Activated naive CD8-positive, alpha-beta T cell treated with anti-CD3 and anti-CD28 coated beads, Interleukin-2, amount 50 U/mL, for 24 hours (primary cell): ENCODE measurements at regions not wholly inside any gene's neighbourhood (a gene's known extent, or its start where the extent isn't known, plus 50 kb on each side); places are given as distances from the start of the nearest gene placed in this dataset.
"Not testable (repeated sequence)": the region's sequence is repeated elsewhere in the genome, so short reads cannot be mapped to it uniquely, and the experiment has no call there.

Source experiments
- ATAC-seq: fragments of 150-1000 bp; cut with Tn5 transposase; one replicate; pipeline ENCODE4 v1.10.0; 2021
- DNase-seq: peaks from one replicate; pipeline ENCODE4 v3.0.0; 2021
- H3K27ac Mint-ChIP-seq: one replicate; pipeline ENCODE4 v1.8.0; 2021; ENCODE audit warnings: mild to moderate bottlenecking, mixed read lengths
- H3K27me3 Mint-ChIP-seq: one replicate; pipeline ENCODE4 v1.8.0; 2021; ENCODE audit warnings: mixed read lengths
- H3K36me3 Mint-ChIP-seq: one replicate; pipeline ENCODE4 v1.8.0; 2021; ENCODE audit warnings: low read depth, mixed read lengths
- H3K4me1 Mint-ChIP-seq: one replicate; pipeline ENCODE4 v1.8.0; 2021; ENCODE audit warnings: mixed read lengths
- H3K4me3 Mint-ChIP-seq: one replicate; pipeline ENCODE4 v1.8.0; 2021; ENCODE audit warnings: mild to moderate bottlenecking, moderate library complexity, mixed read lengths
- H3K9me3 Mint-ChIP-seq: one replicate; pipeline ENCODE4 v1.8.0; 2021; ENCODE audit warnings: mixed read lengths

DNA sequence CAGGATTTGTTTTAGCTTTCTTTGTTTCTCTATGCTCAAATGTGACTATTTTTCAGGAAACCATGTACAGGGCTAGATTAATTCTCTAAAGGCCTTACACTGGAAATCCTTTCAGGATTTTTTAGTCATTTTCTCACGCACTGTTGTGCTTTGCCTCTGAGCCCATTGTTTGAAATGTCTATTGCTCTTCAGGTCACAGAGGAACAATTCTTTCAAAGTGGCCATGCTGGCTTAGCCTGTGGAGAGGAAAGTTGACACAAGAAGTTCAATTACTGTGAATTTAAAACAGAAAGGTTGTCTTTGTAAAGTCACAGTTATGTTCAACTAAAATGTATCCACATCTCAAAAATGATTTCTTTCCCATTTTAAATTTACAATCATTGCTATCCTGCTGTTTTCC lies 1071.7 kb upstream of the POT1 start:
- H3K27me3 Mint-ChIP-seq: no peaks in the 10 kb centered on the region
- H3K36me3 Mint-ChIP-seq: no peaks in the 10 kb centered on the region
- H3K4me1 Mint-ChIP-seq: no peaks in the 10 kb centered on the region
- no peak for ATAC-seq
- H3K27ac Mint-ChIP-seq: no peak overlapping the region
- no peak overlapping the region for H3K4me3 Mint-ChIP-seq
- no peak for DNase-seq
- H3K9me3 Mint-ChIP-seq: peaks cover 19% of the 10 kb centered on the region

DNA sequence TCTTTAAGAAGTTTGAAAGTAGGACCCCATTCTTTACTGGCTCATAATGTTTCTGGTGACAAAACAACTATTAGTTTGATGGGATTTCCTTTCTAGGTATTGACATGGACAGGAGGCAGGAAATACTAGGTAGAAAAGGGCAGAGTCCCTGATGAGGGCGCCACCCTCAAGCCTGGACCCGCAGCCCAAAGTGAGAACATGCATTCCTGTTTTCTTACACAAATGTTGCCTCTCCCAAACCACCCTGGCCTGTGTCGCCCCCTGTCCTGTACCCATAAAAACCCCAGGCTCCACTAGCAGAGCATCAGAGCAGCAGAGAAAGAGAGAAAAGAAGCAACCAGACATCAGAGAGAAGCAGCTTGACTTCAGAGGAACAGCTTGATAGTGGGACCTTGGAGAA lies 1055.2 kb upstream of the POT1 start:
- Mint-ChIP-seq H3K9me3 (peaks cover 21% of the 10 kb centered on the region), H3K27me3 (no peaks in the 10 kb centered on the region)

DNA sequence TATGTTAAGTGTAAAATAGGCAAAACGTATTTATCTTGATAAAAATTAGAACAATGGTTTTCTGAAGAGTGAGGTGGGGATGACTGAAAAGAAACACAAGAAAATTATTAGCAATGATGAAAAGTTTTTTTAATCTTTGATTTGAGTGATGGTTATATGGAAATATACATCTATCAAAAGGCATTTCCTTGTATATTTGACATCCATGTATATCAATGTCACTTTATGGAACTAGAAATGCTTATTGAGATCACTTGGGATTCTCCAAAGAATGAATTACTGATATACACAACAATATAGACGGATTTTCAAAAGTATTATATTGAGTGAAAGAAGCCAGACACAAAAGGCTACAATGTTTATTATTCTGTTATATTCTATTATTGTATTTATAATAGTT lies 1042.0 kb upstream of the POT1 start:
- no peak for ATAC-seq
- no peak overlapping the region for H3K27ac Mint-ChIP-seq
- no peaks in the 10 kb centered on the region for H3K9me3 Mint-ChIP-seq
- H3K4me3 Mint-ChIP-seq: no peak overlapping the region
- no peaks in the 10 kb centered on the region for H3K36me3 Mint-ChIP-seq
- no peaks in the 10 kb centered on the region for H3K27me3 Mint-ChIP-seq
- no peak for DNase-seq
- no peaks in the 10 kb centered on the region for H3K4me1 Mint-ChIP-seq

More for the DNA sequence above, 1055.2 kb upstream of the POT1 start:
- ATAC-seq (no peak), DNase-seq (no peak)
- H3K27ac Mint-ChIP-seq: no peak overlapping the region
- no peaks in the 10 kb centered on the region for H3K4me1 Mint-ChIP-seq
- H3K4me3 Mint-ChIP-seq: no peak overlapping the region
- no peaks in the 10 kb centered on the region for H3K36me3 Mint-ChIP-seq

DNA sequence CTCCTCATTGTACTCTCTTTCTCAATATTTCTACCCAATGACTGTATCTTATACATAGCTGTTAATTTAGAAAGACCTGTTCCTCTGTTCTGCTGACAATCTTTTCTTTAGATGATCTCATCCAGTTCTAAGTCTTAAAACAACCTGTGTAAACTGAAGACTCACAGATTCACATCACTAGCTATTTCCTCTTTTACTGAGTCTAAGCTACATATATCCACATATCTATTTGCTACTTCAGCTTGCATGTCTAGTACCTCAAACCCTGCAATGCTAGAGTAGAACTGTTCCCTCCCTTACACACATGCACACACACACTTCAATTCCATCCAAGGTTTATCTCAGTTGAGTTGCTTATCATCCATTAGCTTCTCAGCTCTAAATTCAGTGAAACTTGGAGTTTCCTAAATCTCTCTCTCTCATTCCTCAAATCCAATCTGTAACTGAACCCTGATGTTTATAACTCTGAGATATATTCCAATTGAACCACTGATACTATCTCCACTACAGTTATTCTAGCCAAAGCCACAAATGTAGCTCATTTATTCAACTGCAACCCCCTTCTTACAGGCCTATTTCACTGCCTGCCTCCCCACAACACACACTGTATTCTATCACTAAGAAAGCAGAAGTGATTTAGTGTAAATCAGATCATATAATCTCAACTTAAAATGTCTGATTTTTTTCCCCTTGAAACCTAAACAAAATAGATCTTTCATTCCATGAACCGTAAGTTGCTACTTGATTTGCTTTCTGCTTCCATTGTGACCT lies 1036.8 kb upstream of the POT1 start:
- H3K4me3 Mint-ChIP-seq: no peak overlapping the region
- H3K27me3 Mint-ChIP-seq: no peaks in the 10 kb centered on the region
- H3K27ac Mint-ChIP-seq: no peak overlapping the region
- peaks cover 9% of the 10 kb centered on the region for H3K9me3 Mint-ChIP-seq
- ATAC-seq (no peak), DNase-seq (no peak)
- H3K36me3 Mint-ChIP-seq: no peaks in the 10 kb centered on the region
- no peaks in the 10 kb centered on the region for H3K4me1 Mint-ChIP-seq

DNA sequence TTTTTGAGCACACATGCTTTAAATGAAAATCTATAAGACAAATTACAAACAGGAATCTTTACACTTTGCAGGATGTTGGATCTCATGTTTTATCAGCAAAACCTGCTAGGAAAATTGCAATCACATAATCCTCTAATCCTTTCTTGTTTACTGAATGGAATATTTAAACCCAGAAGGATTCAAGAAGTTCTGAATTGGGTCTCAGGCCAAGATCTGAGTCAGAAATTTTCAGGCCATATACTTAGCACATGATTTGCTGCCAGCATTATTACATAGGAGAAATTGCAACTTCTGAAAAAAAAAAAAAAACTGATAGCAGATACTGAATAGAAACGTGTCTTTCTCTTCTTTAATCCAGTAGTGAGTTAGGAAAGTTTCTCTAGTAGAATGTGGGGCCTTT lies 1005.3 kb upstream of the POT1 start:
- no peak for DNase-seq
- H3K27ac Mint-ChIP-seq: no peak overlapping the region
- no peaks in the 10 kb centered on the region for H3K4me1 Mint-ChIP-seq
- peaks cover 12% of the 10 kb centered on the region for H3K9me3 Mint-ChIP-seq
- H3K4me3 Mint-ChIP-seq: no peak overlapping the region
- H3K36me3 Mint-ChIP-seq: no peaks in the 10 kb centered on the region
- H3K27me3 Mint-ChIP-seq: no peaks in the 10 kb centered on the region
- ATAC-seq: no peak

DNA sequence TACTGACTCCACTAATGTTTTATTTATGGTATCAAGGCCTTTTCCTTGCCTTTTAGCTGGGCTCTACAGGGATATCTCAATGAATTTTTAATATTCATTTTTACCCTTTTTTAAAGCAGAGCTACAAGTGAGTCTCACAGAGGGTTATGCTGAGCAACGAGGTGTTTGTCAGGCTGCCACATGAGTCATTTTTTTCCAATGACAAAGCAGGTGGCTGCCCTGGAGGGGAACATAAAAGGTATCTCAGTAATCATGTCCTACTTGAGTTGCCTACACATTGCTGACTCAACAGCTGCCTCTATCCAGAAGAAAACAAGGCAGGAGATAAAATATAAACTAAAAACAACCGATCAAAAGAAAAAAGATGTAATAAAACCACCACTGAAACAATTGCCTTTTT lies 1004.9 kb upstream of the POT1 start:
- no peak for ATAC-seq
- Mint-ChIP-seq H3K4me3 (no peak overlapping the region), H3K27ac (no peak overlapping the region), H3K27me3 (no peaks in the 10 kb centered on the region), H3K36me3 (no peaks in the 10 kb centered on the region), H3K9me3 (peaks cover 13% of the 10 kb centered on the region), H3K4me1 (no peaks in the 10 kb centered on the region)
- no peak for DNase-seq

DNA sequence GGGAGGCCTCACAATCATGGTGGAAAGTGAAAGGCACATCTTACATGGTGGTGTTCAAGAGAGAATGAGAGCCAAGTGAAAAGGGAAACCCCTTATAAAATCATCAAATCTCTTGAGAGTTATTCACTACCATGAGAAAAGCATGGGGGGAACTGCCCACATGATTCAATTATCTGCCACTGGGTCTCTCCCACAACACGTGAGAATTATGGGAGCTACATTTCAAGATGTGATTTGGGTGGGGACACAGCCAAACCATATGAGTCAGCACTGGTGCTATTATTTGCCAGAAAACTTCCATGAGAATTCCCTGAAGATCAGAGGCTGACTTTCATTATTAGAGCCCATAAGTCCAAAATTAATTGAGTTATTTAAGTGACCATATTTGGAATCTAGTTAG lies 1001.2 kb upstream of the POT1 start:
- no peak for ATAC-seq
- Mint-ChIP-seq H3K9me3 (peaks cover 13% of the 10 kb centered on the region), H3K4me1 (no peaks in the 10 kb centered on the region), H3K27ac (no peak overlapping the region), H3K4me3 (no peak overlapping the region), H3K36me3 (no peaks in the 10 kb centered on the region), H3K27me3 (no peaks in the 10 kb centered on the region)
- DNase-seq: no peak

DNA sequence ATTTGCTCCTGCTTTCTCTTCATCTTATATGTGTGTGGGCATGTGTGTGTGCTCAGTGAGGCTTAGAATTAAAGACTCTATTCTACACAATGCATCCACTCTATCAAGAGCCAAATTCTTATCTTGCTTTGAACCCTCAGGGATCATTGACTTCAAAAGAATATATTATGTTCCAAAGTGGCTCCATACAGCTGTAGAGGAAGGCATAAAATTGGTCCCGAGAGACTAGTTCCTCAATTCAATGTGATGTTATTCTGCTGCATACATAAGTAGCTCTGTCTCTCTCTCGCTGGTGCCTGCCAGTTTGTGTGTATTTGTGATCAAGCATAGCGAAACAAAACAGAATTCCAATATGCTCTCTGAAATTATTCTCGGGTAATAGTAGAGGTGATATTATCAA lies 997.9 kb upstream of the POT1 start:
- Mint-ChIP-seq H3K27ac (no peak overlapping the region), H3K4me1 (no peaks in the 10 kb centered on the region), H3K4me3 (no peak overlapping the region), H3K27me3 (no peaks in the 10 kb centered on the region), H3K9me3 (peaks cover 3% of the 10 kb centered on the region), H3K36me3 (no peaks in the 10 kb centered on the region)
- no peak for ATAC-seq
- no peak for DNase-seq

DNA sequence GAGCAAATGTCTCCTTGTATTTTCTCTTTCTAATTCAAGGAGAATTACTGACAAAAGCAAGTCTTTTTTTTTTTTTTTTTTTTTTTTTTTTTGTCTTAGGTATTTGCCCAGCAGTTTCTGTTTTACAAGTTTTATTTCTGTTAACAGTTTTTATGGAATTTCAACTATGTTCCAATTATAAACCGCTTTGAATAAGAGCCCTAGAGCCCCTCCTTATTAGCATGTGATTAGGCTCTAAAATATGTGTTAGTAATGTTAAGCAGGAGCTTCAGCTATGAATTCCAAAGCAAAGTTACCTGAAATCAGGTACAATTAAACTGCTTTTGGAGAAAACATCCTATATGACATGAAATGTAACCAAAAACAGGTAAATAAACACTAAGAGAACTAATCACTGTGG lies 997.0 kb upstream of the POT1 start:
- H3K4me1 Mint-ChIP-seq: no peaks in the 10 kb centered on the region

DNA sequence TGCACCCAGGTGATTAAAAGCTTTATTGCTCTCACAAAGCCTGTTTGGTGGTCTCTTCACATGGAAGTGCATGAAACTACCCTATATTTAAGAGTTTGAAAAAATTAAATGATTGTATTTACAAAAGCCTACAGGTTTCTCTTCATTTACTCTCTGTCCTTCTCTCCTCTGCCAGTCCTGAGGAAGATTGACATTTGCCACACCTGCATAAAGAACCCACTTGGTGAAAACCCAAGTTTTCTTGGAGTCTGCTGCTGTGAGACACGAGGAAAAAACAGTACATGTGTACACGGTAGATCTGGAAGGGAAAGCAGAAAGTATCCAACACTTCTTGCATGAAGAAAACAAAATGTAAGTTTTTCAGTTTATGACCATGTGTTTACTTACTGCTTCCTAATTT lies 994.4 kb upstream of the POT1 start:
- Mint-ChIP-seq H3K4me1 (no peaks in the 10 kb centered on the region), H3K36me3 (no peaks in the 10 kb centered on the region), H3K27me3 (no peaks in the 10 kb centered on the region), H3K27ac (no peak overlapping the region), H3K4me3 (no peak overlapping the region), H3K9me3 (no peaks in the 10 kb centered on the region)
- no peak for DNase-seq
- ATAC-seq: no peak

More for the DNA sequence above, 997.0 kb upstream of the POT1 start:
- DNase-seq: no peak
- Mint-ChIP-seq H3K9me3 (peaks cover 3% of the 10 kb centered on the region), H3K27ac (no peak overlapping the region), H3K4me3 (no peak overlapping the region), H3K36me3 (no peaks in the 10 kb centered on the region), H3K27me3 (no peaks in the 10 kb centered on the region)
- no peak for ATAC-seq

DNA sequence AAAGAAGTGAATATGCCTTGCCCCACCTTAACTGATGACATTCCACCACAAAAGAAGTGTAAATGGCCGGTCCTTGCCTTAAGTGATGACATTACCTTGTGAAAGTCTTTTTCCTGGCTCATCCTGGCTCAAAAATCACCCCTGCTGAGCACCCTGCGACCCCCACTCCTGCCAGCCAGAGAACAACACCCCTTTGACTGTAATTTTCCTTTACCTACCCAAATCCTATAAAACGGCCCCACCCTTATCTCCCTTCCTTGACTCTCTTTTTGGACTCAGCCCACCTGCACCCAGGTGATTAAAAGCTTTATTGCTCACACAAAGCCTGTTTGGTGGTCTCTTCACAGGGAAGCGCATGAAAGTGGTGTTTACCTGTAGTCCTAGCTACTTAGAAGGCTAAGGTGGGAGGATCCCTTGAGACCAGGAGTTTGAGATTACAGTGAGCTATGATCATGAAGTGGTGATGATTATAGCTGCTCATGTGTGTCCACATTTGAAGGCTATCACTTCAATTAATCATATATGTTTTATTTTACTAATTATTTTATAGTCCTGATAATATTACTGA lies 985.8 kb upstream of the POT1 start:
- ATAC-seq, H3K4me3 Mint-ChIP-seq, H3K9me3 Mint-ChIP-seq, H3K27me3 Mint-ChIP-seq, H3K4me1 Mint-ChIP-seq, H3K27ac Mint-ChIP-seq, DNase-seq, H3K36me3 Mint-ChIP-seq: not testable (repeated sequence)

DNA sequence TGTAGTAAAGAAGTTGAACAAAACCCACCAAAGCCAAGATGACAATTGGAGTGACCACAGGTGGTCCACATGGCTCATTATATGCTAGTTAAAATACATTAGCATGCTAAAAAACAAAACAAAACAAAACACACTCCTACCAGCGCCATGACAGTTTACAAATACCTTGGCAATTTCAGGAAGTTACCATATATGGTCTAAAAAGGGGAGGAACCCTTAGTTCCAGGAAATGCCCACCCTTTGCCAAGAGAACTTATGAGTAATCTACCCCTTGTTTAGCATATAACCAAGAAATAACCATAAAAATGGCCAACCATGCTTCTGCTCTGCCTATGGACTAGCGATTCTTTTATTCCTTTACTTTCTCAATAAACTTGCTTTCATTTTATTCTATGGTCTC lies 979.1 kb upstream of the POT1 start:
- Mint-ChIP-seq H3K4me3 (no peak overlapping the region), H3K27ac (no peak overlapping the region), H3K4me1 (no peaks in the 10 kb centered on the region), H3K36me3 (no peaks in the 10 kb centered on the region), H3K9me3 (peaks cover 10% of the 10 kb centered on the region), H3K27me3 (no peaks in the 10 kb centered on the region)
- ATAC-seq: no peak
- no peak for DNase-seq

DNA sequence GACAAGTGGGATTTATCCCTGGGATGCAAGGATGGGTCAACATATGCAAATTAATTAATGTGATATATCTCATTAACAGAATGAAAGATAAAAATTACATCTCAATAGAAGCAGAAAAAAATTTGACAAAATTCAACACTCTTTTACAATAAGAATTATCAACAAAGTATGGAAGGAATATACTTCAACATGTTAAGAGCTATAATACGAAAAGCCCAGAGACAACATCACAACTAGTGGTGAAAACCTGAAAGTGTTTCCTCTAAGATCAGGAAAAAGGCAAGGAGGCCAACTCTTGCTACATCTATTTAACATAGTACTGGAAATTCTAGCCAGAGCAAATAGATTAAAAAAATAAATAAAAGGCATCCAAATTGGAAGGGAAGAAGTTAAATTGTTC lies 970.0 kb upstream of the POT1 start:
- no peak for ATAC-seq
- no peak for DNase-seq
- Mint-ChIP-seq H3K27ac (no peak overlapping the region), H3K4me1 (no peaks in the 10 kb centered on the region), H3K36me3 (no peaks in the 10 kb centered on the region), H3K27me3 (no peaks in the 10 kb centered on the region), H3K4me3 (no peak overlapping the region), H3K9me3 (peaks cover 19% of the 10 kb centered on the region)

DNA sequence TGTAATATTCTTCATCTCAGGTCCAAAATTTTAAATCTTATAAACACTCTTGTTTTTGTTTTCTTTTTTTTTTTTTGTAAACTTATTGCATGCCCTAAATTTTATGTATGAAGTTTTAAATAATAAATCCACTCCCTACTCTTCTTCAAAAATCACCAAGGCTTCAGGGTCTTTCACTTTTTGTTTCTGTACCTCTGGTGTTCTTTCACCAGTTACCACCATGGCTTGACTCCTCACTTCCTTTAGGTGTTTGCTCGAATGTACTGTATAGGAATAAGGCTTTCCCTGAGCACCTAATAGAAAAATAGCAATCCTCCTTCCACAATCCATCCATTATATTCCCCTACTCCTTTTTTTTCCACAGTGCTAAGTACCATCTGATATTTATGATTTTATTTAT lies 962.8 kb upstream of the POT1 start:
- H3K27me3 Mint-ChIP-seq: no peaks in the 10 kb centered on the region
- H3K9me3 Mint-ChIP-seq: peaks cover 4% of the 10 kb centered on the region
- no peaks in the 10 kb centered on the region for H3K4me1 Mint-ChIP-seq
- H3K36me3 Mint-ChIP-seq: no peaks in the 10 kb centered on the region
- no peak overlapping the region for H3K4me3 Mint-ChIP-seq
- no peak for DNase-seq
- no peak for ATAC-seq
- H3K27ac Mint-ChIP-seq: no peak overlapping the region

DNA sequence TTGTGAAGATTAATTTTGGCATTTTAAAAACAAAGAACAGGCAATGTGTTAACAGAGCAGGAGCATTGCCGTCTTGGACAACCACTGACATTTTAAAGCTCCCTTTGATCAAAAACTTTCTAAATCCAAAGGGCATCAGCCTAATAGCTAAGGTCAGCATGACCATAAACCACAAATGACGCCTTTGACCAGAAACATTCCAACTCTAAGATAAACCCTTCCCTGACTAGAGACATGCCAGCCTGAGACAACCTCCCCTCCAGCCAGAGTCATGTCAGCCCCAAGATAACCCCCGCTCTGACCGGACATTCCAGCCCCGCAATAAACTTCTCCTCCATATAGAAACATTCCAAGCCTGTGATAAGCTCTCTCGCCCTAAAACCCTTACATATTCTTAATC lies 949.4 kb upstream of the POT1 start:
- H3K4me1 Mint-ChIP-seq: no peaks in the 10 kb centered on the region
- no peaks in the 10 kb centered on the region for H3K27me3 Mint-ChIP-seq
- no peak overlapping the region for H3K27ac Mint-ChIP-seq
- H3K4me3 Mint-ChIP-seq: no peak overlapping the region
- DNase-seq (no peak), ATAC-seq (no peak)
- peaks cover 5% of the 10 kb centered on the region for H3K9me3 Mint-ChIP-seq
- no peaks in the 10 kb centered on the region for H3K36me3 Mint-ChIP-seq
